ENCODE measurements at regions not wholly inside any gene's neighbourhood (a gene's known extent, or its start where the extent isn't known, plus 50 kb on each side); places are given as distances from the start of the nearest gene placed in this dataset.

DNA sequence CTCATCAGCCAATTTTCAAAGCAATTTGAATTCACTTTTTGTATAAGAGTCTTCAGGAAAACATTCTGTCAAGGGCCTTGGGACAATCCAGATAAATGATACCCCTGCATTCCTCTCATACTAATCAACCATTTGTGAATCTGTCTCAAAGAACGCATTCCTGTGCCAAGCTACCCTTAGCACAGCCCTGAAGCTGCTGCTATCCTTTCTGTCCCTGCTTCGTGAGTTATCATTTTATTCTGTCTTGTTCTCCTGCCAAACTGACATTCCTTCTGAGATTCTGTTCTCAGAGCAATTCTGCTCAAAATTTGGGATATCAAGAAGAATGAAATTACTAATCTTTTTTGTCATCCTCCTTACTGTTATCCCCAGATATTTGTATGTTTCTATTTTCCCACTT, 213.9 kb upstream of the STXBP5 start:
- DNase-seq: no peak

DNA sequence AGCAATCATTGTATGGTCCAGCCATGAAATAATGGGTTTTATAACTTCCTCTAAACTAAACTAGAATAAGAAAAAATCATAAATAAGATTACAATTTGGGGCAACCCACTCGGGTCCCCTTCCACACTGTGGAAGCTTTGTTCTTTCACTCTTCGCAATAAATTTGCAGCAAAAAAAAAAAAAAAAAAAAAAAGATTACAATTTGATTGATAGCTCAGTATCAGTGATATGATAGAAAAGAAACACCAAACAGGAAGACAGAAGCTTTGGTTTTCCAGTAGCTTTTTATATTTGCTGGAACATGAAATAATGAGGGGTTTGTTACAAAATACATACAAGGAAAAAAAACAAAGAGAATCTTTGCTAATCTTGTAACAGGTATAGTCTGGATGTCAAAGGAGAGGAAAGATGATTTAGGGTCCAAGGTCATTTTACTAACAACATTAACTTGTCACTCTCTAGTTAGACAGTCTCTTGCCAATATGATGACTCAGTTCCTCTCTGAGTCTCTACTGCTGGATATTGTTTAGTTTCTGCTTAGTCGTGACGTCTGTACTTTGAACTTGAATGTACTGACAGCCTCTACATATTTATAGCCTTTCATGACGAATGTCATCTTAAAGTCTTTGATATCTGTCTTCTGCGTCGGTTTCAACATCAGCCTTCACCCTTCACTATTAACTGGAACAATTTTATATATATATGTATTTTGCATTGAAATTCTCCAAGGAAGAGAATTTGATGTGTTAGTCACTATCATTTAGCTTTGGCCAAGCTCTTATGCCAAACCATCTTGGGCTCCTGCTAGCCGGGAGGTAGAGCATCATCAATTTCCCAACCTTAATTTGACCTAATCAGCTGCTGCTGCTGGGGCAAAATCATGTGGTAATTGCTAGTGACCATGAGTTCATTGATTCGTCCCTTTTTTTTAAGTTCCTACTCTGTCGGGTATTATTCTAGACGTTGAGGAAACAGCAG, 213.1 kb upstream of the STXBP5 start:
- no peak for DNase-seq

DNA sequence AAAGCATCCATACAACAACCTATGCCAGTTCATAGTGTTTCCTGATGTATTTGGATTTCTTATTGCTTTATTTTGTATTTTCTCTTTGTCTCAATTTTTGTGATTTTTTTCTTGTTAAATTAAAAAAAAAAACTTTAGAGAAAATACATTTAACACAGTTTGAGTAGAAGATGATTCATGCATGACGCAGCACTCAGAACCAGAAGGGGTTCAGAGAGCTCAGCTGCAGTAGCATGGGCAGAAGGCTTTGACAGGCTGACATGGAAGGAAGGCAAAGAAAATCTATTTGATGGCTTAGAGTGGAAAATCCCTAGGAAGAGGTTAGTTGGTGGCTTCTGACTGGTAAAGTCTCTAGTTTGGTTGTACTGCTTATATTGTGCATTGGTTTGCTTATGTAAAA, 207.2 kb upstream of the STXBP5 start:
- DNase-seq: no peak

DNA sequence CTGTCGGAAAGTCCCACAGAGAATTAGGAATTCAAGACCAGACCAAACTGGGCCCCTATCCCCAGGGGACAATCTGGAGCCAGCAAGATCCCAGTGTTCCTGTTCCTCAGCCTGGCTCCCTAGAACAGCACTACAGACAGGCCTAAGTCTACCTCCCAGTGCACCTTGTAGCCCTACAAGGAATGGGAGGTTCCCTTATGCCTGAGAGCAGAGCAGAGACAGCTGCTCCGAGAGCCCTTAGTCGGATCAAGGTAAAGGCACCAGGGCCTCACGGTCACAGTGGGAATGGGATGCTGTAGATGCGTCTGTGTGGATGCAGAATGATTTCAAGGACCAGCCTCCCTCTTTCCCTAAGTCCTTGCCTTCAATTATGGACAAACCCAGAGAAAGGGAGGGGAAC, 204.5 kb upstream of the STXBP5 start:
- DNase-seq: no peak

DNA sequence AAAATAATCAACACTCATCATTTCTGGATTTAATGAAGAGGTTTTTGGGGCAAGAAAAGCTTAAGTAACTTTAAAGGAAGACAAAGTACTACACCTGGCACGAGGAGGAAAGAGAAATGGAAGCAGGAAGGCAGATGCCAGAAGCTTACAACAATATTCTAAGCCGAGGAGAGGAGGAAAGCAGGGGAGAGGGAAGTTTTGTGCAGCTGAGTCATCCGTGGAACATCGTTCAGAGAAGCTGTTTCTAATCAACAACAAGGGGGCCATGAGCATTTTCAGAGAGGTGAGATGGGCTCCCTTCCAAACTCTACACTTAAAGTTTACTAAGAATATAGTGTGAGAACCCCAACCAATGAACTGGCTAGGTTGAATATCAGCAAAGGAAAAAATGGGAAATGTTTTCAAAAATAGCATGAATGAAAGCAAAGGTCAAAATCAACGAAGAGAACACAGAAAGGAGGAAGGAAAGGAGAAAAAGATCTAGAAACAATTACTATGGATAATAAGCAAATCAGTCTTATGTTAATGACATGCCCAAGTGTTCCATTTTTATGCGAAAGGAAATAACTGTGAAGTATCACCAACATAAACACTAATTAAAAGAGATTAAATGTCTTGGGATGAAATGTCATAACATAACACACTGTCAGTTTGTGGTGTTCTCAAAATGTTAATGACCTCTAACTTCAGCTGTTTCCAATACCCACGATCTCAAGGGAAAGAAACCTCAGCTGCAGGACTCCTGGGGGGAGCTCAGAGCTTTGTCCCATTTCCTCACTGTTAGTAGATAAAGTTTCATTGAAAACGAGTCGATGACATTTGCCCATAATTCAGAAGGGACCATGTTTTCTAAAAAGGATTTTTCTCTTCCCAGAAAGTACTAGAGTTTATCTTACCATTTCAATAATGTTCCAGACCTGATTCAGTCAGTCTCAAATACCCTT, 203.4 kb upstream of the STXBP5 start:
- DNase-seq: no peak

DNA sequence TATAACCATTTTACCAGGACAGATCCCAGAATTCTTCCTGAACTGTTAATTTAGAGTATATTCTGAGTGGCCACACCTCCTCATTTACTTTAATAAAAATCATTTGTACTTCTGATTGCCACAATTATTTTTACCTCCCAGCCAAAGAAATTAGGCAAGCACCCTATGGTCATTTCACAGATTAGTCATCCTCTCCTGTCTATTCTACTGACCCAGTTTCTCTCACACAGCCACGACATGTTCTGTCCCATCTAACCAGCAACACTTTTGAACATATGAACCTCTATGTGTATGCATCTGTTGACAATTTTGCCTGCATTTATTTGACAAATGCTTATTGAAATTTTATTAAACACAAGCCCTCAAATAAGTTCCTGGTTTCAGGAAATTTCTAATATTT, 202.6 kb upstream of the STXBP5 start:
- no peak for DNase-seq

DNA sequence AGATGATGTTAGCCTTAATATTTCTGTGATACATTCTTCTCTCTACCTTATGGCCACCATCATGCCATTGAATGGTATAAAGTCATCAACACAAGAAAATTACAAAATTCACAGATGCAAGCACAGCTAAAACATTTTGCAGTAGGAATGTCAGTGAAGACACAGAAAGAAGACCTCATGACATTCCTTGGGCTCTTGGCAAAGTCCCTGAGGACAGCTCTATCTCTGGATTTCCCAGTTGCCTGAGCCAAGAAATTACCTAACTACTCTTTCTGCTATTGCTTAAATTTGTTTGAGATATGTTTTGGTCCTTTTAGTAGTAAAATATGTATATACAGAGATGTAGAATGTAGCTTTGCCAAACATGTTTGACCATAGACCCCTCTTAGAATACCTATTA, 201.0 kb upstream of the STXBP5 start:
- DNase-seq: no peak

DNA sequence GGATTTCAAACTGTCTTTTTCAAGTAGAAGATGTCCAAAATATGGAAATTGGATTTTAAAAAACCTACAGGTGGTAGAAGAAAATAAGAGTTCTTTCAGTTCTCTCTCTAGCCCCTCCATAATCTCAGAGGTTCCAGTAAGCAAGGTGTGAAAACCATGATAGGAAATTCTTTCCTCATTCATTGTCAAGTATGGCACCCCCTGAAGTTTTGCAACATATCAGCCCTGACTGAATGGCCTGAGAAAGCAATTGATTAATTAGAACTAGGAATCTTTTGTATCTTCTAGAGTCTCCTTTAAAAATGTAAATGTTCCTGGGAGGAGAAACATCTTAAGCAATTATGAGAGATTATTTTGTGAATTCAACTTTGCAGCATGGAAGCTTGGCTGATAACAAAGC, 198.7 kb upstream of the STXBP5 start:
- no peak for DNase-seq

DNA sequence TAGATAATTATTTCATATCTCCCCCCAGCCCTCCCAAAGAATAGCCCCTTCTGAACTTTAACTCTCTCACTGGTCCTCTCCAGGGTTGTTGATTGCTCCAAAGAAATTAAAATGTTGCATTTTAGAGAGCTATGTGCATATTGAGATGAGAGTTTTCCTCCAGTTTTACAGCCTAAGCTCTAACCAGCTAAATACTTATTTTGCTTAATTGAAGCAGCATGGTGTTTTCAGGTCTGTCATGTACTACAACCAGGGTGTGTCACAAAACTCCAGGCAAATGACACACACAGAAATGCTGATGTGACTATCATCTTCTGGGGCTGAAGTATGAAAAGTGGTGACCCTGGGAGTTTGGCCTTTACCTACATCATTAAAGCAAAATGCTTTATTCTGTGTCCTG, 196.8 kb upstream of the STXBP5 start:
- DNase-seq: no peak

DNA sequence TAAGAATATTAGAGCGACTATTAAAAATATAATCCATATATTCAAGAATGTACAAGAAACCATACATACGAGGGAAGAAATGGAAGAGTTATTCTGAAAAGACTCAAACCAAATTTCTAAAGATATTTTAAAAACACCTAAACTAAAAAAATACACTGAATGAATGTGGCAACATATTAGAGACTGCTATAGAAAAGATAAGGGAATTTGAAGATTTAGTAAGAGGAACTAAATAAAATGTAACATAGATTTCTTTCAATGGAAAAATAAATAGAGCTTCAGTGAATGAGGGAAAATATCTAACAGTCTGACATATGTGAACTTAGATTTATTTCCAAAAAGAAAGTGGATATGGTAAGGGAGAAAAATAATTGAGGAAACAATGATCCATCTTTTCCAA, 194.9 kb upstream of the STXBP5 start:
- no peak for DNase-seq

DNA sequence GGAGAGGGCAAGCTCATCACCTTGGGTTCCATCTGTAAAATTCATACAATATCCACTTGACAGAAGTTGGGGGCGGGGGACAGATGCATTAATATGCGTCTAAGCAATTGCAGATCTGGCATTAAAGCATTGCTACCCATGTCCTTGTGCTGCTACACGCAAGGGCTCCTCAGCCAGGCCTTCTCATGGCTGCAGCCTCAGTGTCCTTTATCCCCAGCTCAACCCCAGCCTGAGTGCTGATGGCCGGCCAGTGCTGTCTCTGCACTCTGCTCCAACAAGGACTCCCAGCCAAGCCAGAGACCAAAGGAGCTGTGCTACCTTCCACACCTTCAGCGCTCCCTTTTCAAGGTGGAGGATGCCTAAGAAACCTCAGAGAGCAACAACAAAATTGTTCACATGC, 188.5 kb upstream of the STXBP5 start:
- no peak for DNase-seq

DNA sequence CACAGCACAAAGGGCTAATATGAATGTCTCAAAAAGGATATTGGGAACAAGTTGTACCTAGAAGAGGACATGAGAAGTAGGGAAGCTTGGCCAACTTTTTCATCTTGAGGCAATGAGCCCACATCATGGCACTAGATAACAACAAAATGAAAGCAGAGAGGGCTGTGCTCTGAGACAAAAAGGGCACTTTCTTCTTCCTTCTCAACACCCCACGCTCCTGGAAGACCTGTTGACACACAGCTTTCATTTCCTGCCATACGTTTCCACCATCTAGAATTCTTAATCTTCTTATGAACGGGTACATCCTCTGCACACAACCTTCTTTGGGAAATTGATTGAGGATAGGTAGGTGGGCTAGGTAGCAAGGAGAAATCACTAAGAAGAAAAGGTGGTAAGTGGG, 187.8 kb upstream of the STXBP5 start:
- no peak for DNase-seq

DNA sequence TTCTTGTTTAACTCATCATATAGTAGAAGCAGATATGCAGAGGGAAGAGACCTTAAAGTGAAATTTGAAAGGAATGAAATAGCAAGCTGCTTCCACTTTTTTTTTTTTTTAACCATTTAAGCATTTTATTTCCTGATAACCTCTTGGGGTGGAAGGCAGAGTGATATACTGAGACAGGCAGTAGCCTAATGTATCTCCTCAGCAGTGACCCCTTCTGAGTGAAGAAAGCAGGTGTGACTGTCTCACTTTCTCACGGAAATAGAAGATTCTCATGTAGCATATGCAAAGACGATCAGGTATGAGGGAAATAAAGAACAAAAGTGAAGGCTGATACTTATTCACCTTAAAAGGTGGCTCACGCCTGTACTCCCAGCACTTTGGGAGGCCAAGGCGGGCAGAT, 187.1 kb upstream of the STXBP5 start:
- DNase-seq: no peak

DNA sequence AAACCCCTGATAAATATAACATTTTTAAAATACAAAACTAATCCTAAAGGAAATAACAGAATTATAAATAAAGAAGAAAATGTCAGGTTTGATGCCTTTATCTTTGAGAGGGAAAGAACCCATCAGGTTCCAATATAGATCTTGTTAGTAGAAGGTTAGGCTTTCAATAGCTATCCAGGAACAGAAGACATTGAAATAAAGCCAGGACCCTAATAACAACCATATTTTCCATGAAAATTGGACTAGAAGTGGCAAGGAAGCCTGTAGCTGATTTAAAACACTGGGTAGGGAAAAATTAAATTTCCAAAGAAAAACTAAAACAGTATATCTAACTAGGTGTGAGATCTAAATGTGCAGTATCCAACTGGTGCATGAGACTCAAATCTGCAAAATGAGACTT, 185.2 kb upstream of the STXBP5 start:
- DNase-seq: no peak

DNA sequence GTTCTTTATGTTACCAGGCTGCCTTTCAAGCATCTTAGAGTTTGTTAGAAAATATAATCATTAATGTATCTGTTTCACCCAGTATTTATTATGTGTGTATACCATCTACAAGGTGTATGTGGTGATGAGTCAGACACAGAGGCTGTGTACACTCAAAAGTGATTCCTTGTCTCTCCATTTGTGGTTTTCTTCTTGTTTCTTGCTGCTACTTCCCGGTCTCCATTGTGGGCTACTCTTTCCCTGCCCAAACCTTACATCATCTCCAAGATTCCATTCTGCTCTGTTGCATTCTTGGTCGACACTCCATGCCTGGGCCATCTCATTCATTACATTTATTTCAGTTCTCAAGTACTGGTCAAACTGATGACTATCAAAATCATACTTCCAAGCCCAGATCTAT, 182.2 kb upstream of the STXBP5 start:
- DNase-seq: no peak

DNA sequence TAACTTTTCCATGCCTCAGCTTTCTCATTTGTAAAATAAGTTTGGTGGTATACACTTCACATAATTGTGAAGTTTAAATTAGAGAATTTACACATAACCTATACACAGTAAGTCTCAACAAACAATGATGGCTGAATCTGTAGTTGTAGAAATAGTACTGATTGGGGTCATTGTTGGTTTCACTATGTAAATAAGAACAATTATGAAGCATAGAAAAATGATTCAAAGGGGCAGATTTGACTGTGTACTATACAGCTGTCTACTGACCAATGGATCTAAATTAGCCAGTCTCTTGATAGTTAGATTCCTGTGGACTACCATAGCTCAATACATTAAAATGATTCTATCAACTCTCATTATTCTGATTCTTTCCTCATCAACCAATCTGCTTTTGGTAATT, 181.1 kb upstream of the STXBP5 start:
- no peak for DNase-seq

DNA sequence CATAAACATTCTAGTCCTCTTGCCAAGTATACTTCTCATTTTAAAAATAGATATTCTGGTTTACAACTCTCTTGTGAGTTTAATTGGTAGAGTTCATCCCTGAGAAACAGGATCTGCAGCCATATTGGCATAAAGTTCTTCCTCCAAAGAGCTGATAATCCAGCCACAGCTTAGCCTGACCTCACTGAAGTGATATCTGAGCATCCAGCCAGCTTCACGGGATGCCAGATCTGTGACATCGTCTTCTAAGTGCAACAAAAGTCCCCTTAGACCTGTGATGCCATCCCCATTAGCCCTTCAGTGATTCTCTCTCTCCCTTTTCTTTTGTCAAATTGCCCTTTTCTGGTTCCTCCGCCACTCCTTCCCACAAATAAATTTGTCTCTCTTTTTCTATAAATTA, 180.6 kb upstream of the STXBP5 start:
- no peak for DNase-seq

DNA sequence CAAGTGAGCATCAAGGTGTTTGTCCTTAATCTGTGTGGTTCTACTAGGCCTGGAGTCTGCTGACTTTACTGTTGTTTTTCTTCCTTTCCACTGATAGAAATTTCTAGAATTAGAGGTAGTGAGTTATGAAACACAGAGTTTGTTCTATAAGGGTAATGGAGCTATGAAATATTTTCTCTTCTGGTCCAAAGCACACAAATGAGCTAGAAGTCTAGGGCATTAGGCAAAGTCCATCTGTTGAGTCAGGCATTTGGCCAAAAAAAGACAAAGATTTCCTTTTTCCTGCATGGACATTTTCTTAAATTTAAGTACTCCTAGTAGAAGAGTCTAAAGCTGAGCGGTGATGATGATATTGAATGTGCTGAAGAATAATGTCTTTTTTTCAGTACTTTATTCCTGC, 174.3 kb upstream of the STXBP5 start:
- no peak for DNase-seq

DNA sequence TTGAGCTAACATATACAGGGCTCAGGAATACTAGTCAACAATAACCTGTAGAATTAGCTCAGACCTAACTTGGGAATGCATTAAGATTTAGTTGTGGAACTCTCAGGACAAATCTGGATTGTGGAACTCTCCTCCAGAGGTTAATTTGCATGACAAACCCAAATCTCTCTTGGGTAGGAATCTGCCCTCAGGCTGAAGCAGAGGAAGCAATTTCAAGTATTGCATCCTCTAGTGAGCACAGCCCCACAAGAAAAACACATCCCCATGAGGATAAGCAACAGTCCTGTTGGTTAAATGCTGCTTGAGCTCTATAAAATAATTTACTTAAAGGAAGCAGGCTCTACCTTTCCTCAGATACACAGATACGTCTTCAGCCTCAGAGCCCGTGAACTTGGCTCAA, 170.9 kb upstream of the STXBP5 start:
- no peak for DNase-seq

DNA sequence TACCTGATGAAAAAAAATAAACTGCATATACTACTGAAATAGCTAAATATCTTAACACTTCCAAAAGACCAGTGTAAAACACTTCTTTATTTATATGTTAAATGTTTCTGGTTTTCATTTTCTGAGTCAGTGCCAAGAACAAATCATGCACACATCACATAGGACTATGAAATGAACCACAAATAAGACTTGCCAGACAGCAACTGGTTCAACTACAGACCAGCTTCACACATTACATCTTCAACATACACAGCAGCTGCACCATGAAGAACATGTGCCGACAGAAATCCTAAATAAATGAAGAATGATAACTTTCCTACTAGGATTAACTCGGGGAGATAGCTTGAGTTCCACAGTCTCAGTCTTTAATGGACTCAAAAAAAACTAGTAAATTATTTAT, 168.3 kb upstream of the STXBP5 start:
- DNase-seq: no peak

DNA sequence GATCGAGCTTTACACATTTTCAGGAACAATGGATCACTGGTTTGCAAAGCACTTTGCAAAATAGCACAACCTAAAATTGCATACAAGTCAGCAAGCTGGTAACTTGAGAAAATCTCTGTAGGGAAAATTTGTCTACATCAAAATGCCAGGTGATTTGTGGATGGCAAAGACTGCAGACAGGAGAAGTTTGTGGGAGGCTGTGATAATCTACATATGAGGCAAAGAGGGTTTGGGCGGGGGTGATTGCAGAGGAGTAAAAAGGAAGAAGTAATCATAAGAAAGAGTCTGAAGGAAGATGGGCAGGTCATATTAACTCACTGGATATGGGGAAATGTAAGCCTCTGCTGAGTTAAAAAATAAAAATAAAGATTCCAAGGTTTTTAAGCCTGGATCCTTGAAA, 166.3 kb upstream of the STXBP5 start:
- no peak for DNase-seq

DNA sequence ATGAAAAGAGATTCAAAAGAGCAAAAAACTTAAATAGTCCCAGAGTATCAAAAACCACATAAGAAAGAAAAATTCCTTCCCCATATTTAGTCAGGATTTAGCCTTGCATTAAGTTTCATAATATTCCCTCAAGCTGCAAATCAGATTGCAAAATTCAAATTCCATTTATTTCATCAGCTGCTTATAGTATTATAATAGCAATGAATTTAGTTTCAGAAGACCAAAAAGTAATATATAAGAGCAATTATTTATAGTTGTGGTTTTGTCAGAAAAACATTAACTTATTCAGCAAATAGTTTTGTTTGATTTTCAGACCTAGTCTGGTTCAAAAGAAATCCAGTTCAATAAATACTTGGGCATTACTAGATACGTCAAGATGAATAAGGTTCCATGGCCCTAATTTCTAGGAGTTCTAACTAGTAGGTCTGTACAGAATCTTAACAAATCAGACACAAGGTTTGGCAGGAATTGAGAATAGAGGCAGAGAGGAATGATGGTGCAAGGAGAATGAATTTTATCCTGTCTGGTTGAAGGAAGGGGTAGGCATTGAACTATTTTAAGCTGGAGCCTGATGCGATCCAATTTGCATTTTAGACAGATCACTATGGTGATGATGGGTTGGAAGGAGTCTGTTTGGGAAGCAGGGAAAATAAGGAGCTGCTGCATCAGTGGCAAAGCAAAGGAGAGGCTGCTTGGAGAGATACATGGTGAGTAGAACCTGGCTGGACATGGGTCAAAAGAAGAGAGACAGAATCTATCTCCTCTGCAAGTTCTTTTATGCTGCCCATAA, 163.9 kb upstream of the STXBP5 start:
- no peak for DNase-seq

DNA sequence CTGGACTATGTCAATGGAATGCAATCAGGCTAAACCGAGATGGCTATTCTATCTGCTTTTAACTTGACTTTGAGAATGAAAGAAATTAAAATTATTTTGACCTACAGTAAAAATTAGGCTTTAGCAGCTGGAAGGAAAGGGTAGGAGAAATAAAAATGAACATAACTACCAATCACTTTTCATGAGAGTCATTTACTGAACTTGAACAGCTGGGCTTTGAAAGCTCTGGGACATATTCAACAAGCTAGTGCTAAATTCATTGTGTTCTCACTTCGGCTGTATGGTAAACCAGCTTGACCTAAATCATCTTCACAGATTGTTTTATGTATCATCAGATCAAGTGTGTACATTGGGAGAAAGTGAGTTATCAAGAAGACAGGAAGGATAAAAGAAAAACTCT, 161.5 kb upstream of the STXBP5 start:
- DNase-seq: no peak
